Fibroblast of upper back skin (primary cell): ENCODE measurements at regions not wholly inside any gene's neighbourhood (a gene's known extent, or its start where the extent isn't known, plus 50 kb on each side); places are given as distances from the start of the nearest gene placed in this dataset.
"Not testable (repeated sequence)": the region's sequence is repeated elsewhere in the genome, so short reads cannot be mapped to it uniquely, and the experiment has no call there.

Source experiments
- DNase-seq: peaks from one replicate; pipeline ENCODE4 v3.0.0-alpha.2; 2013

DNA sequence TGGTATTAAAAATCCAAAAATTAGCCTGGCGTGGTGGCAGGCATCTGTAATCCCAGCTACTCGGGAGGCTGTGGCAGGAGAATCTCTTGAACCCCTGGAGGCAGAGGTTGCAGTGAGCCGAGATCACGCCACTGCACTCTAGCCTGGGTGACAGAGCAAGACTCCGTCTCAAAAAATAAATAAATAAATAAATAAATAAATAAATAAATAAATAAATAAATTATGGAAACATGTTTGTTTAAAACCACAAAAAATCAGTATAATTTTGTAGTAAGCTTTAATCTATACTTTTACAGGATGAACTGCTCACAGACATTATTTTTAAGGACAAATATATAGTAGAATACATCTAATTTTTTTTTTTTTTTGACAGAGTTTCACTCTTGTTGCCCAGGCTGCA lies 521.3 kb upstream of the ATXN7L3B start:
- not testable (repeated sequence) for DNase-seq

DNA sequence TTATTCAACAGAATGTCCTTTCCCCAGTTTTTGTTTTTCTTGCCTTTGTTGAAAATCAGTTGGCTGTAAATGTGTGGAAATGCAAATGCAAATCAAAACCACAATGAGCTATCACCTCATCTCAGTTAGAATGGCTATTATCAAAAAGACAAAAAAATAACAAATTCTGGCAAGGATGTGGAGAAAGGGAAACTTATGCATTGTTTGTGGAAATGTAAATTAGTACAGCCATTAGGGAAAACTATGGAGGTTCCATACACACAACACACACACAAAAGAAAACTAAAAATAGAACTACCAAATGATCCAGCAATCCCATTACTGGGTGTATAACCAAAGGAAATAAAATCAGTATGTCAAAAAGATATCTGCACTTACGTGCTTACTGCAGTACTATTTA lies 518.8 kb upstream of the ATXN7L3B start:
- DNase-seq: no peak

DNA sequence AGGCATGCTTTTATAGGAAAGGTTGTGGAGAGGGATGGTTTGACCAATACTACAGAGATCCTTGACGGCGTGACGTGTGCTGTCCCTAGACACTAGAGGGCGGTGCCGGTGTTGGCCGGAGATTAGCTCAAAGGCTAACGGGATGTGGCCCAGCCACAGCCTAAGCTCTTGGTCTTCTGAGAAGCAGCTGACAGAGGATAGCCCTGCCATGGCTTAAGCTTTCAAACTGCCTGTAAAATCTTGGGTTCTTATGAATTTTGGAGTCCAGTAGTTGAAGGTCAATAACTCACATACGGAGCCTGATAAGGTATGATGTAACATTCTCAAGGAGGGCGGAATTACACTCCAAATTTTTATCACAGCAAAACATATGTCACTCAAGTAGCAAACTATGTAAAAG lies 515.7 kb upstream of the ATXN7L3B start:
- peak; percentile 61 for DNase-seq

DNA sequence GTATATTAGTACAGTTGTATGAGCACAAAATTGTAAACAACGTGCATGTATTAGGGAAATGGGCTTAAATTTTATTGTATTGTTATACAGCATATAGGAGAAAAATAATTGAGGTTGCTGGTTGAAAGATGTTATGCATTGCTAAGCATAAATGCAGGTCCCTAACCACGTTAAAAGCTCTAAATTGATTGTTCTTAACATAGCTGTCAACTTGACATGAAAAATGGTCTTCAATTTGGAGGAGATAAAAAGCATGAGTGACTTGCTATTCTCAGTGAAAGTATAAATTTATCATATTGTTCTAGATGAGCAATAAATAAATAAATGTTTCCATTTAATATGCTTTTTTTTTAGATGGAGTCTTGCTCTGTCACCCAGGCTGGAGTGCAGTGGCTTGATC lies 506.6 kb upstream of the ATXN7L3B start:
- no peak for DNase-seq

DNA sequence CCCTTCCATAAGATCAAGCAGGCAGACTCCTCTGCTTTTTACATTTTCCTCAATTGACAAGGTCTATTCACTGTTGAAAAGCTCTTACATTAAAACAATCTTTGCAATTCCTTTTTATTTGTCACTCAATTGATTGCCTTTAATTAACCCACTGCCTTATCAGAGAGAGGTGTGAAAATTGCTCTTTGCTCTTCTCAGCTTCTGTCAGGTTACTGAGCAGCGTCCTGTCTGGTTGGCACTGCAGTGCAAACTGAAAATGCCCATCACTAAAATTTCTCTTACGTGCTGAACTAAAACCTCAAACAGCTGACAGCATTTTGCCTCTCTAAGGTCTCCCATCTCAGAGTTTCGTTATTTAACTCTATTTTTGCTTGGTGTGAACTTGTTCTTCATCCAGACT lies 504.1 kb upstream of the ATXN7L3B start:
- DNase-seq: no peak

DNA sequence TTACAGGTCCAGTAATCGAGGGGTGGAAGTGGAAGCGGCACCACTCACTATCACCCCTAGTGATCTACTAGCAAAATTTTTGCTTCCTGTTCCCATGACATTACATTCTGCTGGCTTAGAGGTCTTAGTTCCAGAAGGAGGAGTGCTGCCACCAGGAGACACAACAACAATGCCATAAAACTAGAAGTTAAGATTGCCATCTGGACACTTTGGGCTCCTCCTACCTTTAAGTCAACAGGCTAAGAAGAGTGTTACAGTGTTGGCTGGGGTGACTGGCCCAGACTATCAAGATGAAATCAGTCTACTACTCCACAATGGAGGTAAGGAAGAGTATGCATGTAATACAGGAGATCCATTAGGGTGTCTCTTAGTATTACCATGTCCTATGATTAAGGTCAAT lies 498.5 kb upstream of the ATXN7L3B start:
- not testable (repeated sequence) for DNase-seq

DNA sequence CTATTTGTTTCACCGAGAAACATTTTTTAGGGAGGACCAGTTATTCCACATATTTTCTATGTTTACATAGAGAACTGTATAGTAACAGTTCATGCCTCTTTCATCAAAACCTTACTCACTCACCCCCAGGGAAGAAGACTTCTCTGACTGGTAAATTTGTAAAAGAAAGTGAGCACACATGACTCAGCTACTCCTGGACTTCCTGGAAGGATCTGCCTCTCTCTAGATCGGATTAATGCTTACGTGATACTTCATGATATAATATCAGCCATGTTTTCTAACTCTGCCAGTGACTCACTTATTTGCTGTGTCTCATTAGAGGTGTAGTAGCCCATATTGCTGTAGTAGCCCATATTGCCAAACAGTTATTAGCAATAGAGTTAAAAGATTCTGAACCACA lies 494.3 kb upstream of the ATXN7L3B start:
- DNase-seq: peak; percentile 87

DNA sequence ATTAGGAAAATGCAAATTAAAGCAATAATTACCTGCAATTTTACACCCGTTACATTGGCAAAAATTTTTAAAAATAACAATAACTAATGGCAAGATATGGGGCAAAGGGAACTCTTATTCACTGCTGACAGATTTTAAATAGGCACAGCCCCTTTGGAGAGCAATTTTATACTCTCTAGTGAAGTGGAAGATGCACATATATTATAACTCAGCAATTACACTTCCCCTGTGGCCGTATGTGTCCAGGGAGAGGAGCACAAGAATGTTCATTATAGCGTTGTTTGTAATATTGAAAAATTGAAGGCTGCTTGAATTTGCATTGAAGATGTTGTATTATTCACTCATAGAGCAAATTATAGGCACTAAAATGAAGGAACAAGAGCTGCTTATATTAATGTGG lies 488.3 kb upstream of the ATXN7L3B start:
- no peak for DNase-seq

DNA sequence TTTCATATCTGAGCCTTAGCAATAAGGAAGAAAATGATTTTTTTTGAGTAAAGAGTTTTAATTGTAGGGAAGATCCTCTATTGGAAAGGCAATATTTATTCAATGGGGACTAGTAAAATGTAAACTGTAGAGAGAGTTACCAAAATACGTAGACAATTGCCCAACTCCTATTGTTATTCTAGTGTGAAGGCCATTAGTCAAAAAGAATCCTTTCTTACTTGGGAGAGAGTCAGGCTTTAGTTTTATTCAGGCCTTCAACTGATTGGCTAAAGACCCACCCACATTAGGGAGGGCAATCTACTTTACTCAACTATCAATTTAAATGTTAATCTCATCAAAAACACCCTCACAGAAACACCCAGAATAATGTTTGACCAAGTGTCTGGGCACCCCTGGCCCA lies 485.8 kb upstream of the ATXN7L3B start:
- DNase-seq: no peak

DNA sequence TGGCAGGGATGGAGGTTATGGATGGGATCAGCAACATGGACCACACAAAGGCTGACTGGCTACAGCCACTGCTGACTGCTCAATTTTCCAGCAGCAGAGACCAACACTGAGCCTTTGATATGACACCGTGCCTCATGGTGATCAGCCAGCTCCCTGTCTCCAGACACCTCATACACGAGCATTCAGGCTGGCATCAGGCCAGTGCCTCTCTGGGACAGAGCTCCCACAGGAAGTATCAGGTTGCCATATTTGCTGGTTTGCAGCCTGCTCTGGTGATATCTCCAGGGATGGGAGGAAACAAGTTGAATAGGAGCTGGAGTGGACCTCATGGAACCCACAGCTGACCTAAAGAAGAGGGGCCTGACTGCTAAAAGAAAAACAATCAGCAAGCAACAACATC lies 471.2 kb upstream of the ATXN7L3B start:
- DNase-seq: no peak

DNA sequence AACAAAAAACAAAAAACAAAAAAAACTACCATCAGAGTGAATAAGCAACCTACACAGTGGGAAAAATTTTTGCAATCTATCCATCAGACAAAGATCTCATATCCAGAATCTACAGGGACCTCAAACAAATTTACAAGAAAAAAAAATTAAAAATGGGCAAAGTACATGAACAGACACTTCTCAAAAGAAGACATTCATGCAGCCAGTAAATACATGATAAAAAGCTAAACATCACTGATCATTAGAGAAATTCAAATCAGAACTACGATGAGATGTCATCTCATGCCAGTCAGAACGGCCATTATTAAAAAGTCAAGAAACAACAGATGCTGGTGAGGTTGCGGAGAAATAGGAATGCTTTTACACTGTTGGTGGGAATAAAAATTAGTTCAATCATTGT lies 466.5 kb upstream of the ATXN7L3B start:
- DNase-seq: no peak

DNA sequence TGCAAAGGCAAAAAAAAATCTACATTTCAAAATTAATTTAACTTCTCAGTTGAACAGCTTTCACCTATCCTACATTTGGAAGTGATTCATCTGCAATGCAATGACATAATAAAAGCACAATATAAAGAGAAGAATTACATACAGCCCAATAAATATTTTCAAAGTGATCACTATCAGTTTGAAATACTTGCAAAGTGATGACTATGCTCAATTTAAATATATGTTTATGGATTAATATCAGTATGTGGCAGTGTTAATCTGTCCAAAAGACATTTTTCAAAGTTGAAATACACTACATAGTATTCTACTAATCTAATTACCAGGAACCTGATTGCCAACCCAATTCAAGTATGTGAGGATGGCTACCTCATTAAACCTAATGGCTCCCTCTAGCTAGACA lies 460.7 kb upstream of the ATXN7L3B start:
- no peak for DNase-seq

DNA sequence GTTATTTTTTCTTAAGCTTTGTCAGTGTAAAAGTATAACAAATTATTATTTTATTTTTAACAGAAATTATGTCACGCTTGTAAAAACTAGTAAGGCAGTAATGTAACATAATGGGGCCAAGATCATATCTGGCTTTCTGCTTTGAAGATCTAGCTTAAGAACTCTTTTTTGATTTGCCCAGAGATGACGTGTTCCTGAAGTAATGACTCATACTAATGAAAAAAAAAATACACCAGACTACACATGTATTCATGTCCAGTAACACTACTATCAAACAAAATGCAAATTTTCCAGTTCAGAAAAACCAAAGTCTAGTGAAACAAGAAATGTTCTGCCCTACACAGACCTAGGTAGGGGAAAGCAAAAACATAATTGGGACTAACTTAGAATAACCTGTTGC lies 432.2 kb upstream of the ATXN7L3B start:
- DNase-seq: peak; percentile 14

DNA sequence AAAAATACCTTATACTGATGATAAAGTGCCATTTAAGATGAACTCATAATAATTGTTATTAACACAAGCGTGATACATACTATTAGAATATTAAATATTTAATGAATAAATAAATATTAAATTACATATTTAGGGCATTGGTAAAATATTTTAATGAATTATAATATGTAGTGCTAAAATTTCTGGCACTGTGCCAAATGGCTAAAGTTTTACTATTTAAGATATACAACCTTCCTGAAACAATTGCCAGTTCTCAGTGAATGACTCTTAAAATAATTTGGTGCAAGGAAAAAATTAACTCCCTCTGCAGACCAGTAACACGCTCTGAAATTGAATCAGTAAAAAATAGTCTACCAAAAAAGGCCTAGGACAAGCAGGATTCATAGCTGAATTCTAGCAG lies 428.9 kb upstream of the ATXN7L3B start:
- DNase-seq: no peak

DNA sequence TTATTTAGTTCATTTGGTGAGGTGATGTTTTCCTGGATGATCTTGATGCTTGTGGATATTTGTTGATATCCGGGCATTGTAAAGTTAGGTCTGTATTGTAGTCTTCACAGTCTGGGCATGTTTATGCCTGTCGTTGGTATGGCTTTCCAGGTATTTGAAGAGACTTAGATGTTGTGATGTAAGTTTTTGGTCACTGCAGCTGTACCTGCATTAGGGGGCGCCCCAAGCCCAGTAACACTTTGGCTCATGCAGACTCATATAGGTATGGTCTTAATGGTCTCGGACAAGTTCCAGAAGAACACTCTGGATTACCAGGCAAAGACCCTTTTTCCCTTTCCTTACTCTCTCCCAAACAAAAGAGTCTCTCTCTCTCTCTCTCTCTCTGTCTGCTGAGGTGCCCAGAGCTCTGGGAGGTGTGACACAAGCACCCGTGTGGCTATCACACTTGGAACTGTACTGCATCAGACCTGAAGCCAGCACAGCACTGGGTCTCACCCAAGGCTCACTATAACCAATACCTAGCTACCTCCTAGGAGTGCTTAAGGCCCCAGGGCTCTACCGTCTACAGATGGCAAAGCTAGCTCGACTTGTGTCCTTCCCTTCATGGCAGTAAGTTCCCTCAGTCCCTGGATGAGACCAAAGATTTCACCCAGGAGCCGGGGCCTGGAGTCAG lies 425.8 kb upstream of the ATXN7L3B start:
- peak; percentile 2 for DNase-seq

DNA sequence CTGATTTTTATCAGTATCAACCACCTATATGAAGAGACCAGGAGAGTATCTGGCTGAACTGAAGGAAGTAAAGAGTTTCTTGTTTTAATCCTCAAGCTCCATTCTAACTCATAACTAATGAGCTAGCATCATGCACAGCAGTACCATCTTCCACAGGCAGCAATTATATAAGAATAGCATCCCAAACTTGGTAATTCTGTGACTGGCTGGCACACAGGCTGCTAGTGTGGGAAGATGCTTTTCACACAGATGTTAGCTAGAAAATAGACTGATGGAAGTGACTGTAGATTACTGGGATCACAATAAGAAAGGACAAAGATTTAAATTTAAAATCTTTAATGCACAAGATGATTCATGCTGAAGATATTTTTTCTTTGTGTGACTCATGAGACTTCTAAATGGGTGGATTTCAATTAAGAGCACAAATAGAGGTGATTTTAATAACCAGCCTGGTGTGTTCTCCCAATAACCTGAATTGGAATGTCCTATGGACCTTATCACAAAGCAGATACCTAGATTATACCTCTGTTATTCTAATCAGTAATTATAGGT lies 417.7 kb upstream of the ATXN7L3B start:
- DNase-seq: no peak

DNA sequence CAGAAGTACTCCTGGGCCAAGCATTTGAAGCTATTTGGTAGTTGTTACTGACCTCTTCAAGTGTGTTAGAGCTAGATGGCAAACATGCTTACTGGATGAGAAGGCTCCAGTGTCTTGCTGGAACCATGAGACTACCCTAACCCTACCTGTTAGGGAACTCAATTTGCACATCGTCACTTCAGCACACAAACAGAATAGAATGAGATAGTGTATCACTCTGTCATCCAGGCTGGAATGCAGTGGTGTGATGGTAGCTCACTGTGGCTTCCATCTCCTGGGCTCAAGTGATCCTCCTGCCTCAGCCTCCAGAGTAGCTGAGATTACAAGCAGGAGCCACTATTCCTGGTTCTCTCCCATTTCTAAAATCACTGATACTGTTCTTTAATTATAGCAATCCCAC lies 417.0 kb upstream of the ATXN7L3B start:
- no peak for DNase-seq

DNA sequence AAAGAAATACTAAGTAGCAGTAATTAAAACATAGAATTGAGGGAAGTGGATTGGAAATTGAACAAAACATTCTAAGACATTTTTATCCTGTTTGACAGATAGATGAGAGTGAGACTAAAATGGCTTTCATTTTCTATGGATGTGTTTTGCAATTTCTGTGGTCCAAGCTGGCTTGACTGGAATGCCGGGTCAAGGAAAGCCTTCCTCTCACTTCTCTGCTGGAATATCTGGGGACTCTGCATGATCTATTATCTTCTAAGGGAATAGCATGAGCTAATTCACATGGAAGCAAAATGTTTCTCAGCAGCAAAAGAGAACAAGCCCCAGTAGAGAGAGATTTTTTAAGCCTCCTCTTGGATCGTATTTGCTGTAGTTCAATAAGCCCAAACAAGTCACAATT lies 407.9 kb upstream of the ATXN7L3B start:
- DNase-seq: peak; percentile 8

DNA sequence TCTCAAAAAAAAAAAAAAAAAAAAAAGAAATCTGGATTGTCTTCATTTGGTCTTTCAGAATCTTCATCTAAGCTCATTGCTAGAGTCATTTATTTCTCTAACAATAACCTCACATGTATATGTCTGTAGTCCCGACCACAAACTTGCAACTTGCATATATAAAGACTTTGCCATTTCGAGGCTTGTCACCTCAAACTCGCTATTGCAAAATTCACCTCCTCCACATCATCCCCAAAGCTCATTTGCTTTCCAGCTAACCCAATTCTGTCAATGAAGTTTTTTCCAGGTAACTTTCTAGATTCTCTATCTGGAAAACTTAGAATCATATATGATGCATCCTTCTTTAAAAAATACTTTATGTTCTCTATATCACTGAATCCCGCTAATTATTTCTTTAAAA lies 393.2 kb upstream of the ATXN7L3B start:
- DNase-seq: no peak

DNA sequence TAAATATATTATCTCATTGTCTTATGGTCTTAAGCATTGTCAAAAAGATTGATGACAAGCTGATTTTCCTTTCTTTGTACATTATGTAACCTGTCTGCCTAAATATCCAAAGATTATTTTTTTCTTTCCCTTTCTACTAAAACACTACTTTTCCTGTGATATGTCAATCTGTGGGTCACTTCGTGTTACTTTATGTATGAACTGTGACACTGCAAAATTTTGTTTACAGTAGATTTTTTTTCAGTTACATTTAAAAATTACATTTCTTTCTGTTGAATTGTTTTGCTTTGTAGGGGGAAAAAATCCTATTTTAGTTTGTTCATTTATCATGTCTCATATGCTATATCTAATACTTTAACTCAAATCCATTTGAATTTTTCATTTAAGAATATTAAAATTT lies 392.3 kb upstream of the ATXN7L3B start:
- DNase-seq: no peak

DNA sequence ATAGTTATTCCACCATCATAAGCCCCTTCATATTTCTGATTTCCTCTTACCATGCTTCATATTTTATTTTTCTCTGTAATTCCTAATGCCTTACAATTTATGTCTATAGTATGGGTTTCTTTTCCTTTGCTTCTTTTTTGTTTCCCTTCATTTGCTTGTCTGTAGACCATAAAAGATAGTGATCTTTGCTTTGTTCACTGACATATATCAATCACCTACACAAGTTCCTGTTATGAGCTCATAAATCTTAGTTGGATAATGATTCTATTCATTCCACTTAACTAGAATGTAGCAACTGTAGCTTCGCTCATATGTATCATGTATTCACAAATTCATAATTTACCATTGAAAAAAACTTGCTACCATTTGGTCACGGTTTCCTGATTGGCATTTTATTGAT lies 388.8 kb upstream of the ATXN7L3B start:
- no peak for DNase-seq

DNA sequence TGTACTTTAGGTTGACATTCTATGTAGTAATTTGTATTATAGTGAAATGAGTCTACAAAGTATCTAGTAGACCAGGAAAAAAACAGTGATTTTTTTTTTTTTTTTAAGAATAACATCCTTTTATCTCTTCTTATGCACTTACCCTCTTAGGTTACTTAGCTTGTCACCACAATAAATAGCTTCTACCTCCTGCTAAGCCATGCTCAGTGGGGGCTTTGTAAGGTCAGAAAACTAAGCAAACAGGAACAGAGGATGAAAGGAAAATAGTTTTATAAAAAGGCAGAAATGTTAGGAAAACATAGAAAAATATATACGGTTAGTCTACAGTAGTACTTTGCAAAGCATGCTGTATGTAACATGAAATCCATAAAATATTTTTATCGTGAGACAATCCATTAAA lies 385.3 kb upstream of the ATXN7L3B start:
- no peak for DNase-seq

DNA sequence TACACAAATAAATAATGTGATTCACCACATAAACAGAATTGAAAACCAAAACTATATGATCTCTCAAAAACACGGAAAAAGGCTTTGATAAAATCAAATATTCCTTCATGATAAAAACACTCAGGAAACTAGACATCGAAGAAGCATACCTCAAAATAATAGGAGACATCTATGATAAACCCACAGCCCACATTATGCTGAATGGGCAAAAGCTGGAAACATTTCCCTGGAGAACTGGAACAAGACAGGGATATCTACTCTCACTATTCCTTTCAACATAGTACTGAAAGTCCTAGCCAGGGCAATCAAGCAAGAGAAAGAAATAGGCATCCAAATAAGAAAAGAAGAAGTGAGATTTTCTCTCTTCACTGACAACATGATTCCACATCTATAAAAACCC lies 371.5 kb upstream of the ATXN7L3B start:
- no peak for DNase-seq

DNA sequence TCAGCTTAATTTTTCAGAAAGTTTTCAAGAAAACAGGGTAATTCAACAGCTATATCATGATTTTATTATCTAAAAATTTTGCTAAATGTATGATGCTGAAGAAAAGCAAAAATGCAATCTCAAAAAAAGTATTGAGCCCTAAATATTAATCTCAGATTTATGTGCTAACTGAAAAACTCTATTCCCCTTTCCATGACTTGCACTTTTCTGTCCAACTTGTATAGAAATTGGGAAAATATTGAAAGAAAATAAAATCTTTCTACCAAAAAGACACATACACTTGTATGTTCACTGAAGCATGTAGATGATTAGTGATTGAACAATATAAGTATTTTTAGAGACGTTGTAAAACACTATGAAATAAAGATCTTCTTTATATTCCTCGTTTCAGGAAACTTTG lies 368.0 kb upstream of the ATXN7L3B start:
- no peak for DNase-seq
